ENCODE measurements at regions not wholly inside any gene's neighbourhood (a gene's known extent, or its start where the extent isn't known, plus 50 kb on each side); places are given as distances from the start of the nearest gene placed in this dataset.

DNA sequence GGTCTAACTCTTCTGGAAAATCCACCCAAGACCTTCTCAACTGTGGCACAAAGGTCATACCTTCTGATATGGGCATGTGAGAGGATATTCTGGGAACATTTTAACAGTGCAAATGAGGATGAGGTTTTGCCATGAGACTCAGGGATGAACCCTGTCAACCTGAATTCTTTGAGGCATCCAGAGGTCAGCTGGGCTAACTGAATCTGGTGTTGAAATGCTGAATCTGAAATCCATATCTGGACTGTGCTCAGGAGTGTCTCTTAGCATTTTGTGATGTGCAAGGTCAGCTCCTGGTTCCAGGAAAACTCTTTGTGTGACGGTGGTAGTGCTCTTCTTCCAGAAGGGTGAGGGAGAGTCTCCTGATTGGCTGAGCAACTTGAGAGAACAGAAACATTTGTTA is 276.0 kb upstream of the SALL1 start:
- TF ChIP-seq, protein P1, sequence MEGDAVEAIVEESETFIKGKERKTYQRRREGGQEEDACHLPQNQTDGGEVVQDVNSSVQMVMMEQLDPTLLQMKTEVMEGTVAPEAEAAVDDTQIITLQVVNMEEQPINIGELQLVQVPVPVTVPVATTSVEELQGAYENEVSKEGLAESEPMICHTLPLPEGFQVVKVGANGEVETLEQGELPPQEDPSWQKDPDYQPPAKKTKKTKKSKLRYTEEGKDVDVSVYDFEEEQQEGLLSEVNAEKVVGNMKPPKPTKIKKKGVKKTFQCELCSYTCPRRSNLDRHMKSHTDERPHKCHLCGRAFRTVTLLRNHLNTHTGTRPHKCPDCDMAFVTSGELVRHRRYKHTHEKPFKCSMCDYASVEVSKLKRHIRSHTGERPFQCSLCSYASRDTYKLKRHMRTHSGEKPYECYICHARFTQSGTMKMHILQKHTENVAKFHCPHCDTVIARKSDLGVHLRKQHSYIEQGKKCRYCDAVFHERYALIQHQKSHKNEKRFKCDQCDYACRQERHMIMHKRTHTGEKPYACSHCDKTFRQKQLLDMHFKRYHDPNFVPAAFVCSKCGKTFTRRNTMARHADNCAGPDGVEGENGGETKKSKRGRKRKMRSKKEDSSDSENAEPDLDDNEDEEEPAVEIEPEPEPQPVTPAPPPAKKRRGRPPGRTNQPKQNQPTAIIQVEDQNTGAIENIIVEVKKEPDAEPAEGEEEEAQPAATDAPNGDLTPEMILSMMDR (IDR thresholded peaks at IDR 0.05): no peak
- TF ChIP-seq POLR2AphosphoS5 (IDR thresholded peaks at IDR 0.05): no peak

Measured in breast epithelium (tissue), 3 donors.